ENCODE measurements at regions not wholly inside any gene's neighbourhood (a gene's known extent, or its start where the extent isn't known, plus 50 kb on each side); places are given as distances from the start of the nearest gene placed in this dataset.
A peak's percentile ranks its signal among the peaks of the same experiment; 100 is the strongest.

DNA sequence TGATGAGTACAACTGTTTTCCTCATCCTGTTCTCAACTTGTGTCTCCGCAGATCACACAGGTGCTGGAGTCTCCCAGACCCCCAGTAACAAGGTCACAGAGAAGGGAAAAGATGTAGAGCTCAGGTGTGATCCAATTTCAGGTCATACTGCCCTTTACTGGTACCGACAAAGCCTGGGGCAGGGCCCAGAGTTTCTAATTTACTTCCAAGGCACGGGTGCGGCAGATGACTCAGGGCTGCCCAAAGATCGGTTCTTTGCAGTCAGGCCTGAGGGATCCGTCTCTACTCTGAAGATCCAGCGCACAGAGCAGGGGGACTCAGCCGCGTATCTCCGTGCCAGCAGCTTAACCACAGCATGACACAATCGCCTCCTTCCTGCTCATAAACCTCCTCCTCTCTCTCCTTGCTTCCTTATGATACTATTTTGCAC lies 126.7 kb upstream of the PRSS58 start:
- TF ChIP-seq POLR2AphosphoS5 (IDR thresholded peaks at IDR 0.05; ENCODE audit: low read depth) = peak; percentile 80
- TF ChIP-seq, protein P1, sequence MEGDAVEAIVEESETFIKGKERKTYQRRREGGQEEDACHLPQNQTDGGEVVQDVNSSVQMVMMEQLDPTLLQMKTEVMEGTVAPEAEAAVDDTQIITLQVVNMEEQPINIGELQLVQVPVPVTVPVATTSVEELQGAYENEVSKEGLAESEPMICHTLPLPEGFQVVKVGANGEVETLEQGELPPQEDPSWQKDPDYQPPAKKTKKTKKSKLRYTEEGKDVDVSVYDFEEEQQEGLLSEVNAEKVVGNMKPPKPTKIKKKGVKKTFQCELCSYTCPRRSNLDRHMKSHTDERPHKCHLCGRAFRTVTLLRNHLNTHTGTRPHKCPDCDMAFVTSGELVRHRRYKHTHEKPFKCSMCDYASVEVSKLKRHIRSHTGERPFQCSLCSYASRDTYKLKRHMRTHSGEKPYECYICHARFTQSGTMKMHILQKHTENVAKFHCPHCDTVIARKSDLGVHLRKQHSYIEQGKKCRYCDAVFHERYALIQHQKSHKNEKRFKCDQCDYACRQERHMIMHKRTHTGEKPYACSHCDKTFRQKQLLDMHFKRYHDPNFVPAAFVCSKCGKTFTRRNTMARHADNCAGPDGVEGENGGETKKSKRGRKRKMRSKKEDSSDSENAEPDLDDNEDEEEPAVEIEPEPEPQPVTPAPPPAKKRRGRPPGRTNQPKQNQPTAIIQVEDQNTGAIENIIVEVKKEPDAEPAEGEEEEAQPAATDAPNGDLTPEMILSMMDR (IDR thresholded peaks at IDR 0.05; ENCODE audit: insufficient read depth, low read length) = no peak
- TF ChIP-seq, protein P2, sequence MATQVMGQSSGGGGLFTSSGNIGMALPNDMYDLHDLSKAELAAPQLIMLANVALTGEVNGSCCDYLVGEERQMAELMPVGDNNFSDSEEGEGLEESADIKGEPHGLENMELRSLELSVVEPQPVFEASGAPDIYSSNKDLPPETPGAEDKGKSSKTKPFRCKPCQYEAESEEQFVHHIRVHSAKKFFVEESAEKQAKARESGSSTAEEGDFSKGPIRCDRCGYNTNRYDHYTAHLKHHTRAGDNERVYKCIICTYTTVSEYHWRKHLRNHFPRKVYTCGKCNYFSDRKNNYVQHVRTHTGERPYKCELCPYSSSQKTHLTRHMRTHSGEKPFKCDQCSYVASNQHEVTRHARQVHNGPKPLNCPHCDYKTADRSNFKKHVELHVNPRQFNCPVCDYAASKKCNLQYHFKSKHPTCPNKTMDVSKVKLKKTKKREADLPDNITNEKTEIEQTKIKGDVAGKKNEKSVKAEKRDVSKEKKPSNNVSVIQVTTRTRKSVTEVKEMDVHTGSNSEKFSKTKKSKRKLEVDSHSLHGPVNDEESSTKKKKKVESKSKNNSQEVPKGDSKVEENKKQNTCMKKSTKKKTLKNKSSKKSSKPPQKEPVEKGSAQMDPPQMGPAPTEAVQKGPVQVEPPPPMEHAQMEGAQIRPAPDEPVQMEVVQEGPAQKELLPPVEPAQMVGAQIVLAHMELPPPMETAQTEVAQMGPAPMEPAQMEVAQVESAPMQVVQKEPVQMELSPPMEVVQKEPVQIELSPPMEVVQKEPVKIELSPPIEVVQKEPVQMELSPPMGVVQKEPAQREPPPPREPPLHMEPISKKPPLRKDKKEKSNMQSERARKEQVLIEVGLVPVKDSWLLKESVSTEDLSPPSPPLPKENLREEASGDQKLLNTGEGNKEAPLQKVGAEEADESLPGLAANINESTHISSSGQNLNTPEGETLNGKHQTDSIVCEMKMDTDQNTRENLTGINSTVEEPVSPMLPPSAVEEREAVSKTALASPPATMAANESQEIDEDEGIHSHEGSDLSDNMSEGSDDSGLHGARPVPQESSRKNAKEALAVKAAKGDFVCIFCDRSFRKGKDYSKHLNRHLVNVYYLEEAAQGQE (IDR thresholded peaks at IDR 0.05; ENCODE audit: insufficient replicate concordance, low read depth) = peak; percentile 15
- H3K27me3 ChIP-seq (ENCODE audit: insufficient read depth, poor library complexity, severe bottlenecking) = no peaks in the 10 kb centered on the region
- H3K27ac ChIP-seq (replicated peaks) = peak overlapping the region; percentile 92
- peak; percentile 85 to 95 for DNase-seq (ENCODE audit: low read depth in 1 of 2, low spot score in 1 of 2)
- H3K4me3 ChIP-seq (replicated peaks; ENCODE audit: insufficient read depth, low read length) = peak overlapping the region; percentile 7; the same call in 1 of the 2 replicates

DNA sequence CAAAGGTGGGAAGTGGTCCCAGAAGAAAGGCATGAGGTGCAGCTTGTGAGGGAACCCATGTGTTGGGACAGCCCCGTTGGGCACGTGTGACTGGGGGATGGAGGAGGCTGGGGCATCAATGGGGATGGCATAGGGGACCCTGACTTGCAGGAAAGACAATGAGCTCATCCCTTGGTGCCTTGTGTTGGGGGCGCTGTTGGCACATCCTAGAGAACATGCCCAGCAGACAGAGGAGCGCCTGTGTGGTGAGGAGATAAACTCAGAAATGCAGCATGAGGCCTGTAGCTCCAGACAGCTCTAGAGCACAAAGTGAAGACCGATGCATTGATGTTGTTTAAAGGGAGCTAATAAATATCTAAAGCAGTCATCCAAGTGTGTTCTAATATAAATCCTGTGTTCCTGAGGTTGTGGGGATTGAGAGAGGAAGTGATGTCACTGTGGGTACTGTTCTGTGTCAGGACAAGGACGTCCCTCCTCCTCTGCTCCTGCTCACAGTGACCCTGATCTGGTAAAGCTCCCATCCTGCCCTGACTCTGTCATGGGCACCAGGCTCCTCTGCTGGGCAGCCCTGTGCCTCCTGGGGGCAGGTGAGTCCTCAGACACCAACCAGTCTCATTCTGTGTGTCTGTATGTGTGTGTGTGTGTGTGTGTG lies 126.1 kb upstream of the PRSS58 start:
- TF ChIP-seq, protein P1 (IDR thresholded peaks at IDR 0.05; ENCODE audit: insufficient read depth, low read length) = no peak
- TF ChIP-seq GABPA (IDR thresholded peaks at IDR 0.05; ENCODE audit: low read depth) (no peak), SPI1 (IDR thresholded peaks at IDR 0.05; ENCODE audit: borderline replicate concordance, low read depth) (peak; percentile 72; the same call in 1 of the 2 replicates)
- TF ChIP-seq, protein P2 (IDR thresholded peaks at IDR 0.05; ENCODE audit: insufficient replicate concordance, low read depth) = no peak
- Histone ChIP-seq H3K4me3 (replicated peaks; ENCODE audit: insufficient read depth, low read length) (peak overlapping the region; percentile 7; the same call in 1 of the 2 replicates), H3K27me3 (ENCODE audit: insufficient read depth, poor library complexity, severe bottlenecking) (no peaks in the 10 kb centered on the region), H3K27ac (replicated peaks) (peak overlapping the region; percentile 92)
- DNase-seq (ENCODE audit: low read depth in 1 of 2, low spot score in 1 of 2) = peak; percentile 39 to 73

DNA sequence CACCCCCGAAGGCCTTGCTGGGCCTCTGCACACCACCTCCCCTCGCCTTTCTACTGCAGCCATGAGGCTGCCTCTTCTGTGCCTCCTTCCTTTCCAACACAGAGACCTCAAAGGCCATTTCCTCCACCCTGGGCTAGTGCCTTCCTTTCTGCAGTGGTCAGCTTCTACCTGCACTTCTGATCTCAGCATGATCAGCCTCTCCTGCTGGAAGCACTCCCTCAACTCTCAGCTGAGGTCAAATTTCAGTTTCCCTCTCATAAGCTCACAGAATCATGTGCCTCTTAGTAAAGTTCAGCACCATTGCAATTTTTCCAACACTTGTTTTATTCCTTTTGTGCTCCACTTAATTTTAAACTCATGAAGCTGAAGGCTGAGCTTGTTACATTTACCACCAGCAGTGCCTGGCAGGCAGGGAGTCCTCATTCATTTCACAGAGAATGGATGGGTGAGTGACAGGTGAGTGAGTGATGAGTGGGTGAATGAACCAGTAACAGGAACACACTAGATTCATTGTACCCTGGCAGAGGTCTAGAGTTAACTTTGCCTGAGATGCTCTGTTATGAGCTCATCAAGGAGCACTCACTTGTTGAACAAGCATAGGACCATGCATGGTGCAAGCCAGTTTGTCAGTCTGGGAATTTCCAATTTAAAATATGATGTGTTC lies 124.0 kb upstream of the PRSS58 start:
- Histone ChIP-seq H3K27me3 (ENCODE audit: insufficient read depth, poor library complexity, severe bottlenecking) (no peaks in the 10 kb centered on the region), H3K4me3 (replicated peaks; ENCODE audit: insufficient read depth, low read length) (no peak overlapping the region), H3K27ac (replicated peaks) (no peak overlapping the region)
- no peak for DNase-seq (ENCODE audit: low read depth in 1 of 2, low spot score in 1 of 2)
- TF ChIP-seq SPI1 (IDR thresholded peaks at IDR 0.05; ENCODE audit: borderline replicate concordance, low read depth) (no peak), POLR2AphosphoS5 (IDR thresholded peaks at IDR 0.05; ENCODE audit: low read depth) (no peak), GABPA (IDR thresholded peaks at IDR 0.05; ENCODE audit: low read depth) (no peak)
- TF ChIP-seq, protein P1 (IDR thresholded peaks at IDR 0.05; ENCODE audit: insufficient read depth, low read length) = no peak
- TF ChIP-seq, protein P2 (IDR thresholded peaks at IDR 0.05; ENCODE audit: insufficient replicate concordance, low read depth) = no peak
